ENCODE measurements at regions not wholly inside any gene's neighbourhood (a gene's known extent, or its start where the extent isn't known, plus 50 kb on each side); places are given as distances from the start of the nearest gene placed in this dataset.

GRCh38 chr17:52477824-52478699 lies 319.5 kb upstream of the CA10 start:
- FAIRE-seq (no peak), DNase-seq (peak in 1 of 2 donors; percentile 17)
- Histone ChIP-seq H3K36me3 (ENCODE audit: control insufficient read depth in 3 of 3, insufficient read depth in 2 of 3, low read depth in 1 of 3, low read length in 3 of 3) (no peaks in the 10 kb centered on the region), H3K4me3 (ENCODE audit: low read depth in 1 of 3, low read length in 3 of 3) (no peak overlapping the region), H3K27me3 (ENCODE audit: control insufficient read depth in 3 of 3, insufficient read depth in 3 of 3, low read length in 3 of 3) (no peaks in the 10 kb centered on the region), H3K27ac (ENCODE audit: low read depth in 1 of 3, low read length in 2 of 3) (no peak overlapping the region), H3K4me1 (ENCODE audit: control insufficient read depth in 3 of 3, insufficient read depth in 2 of 3, low read depth in 1 of 3, low read length in 2 of 3) (no peaks in the 10 kb centered on the region), H3K9me3 (ENCODE audit: control insufficient read depth in 2 of 2, insufficient read depth in 1 of 2, low read depth in 1 of 2, low read length in 1 of 2) (no peaks in the 10 kb centered on the region)
- WGBS, 3 donors: 55 to 74% (median 57%) methylated on average over 9 of the region's 9 CpGs

- Histone ChIP-seq H3K27me3 (ENCODE audit: control insufficient read depth in 3 of 3, insufficient read depth in 3 of 3, low read length in 3 of 3) (no peaks in the 10 kb centered on the region), H3K9me3 (ENCODE audit: control insufficient read depth in 2 of 2, insufficient read depth in 1 of 2, low read depth in 1 of 2, low read length in 1 of 2) (no peaks in the 10 kb centered on the region), H3K4me3 (ENCODE audit: low read depth in 1 of 3, low read length in 3 of 3) (no peak overlapping the region), H3K36me3 (ENCODE audit: control insufficient read depth in 3 of 3, insufficient read depth in 2 of 3, low read depth in 1 of 3, low read length in 3 of 3) (no peaks in the 10 kb centered on the region), H3K27ac (ENCODE audit: low read depth in 1 of 3, low read length in 2 of 3) (no peak overlapping the region), H3K4me1 (ENCODE audit: control insufficient read depth in 3 of 3, insufficient read depth in 2 of 3, low read depth in 1 of 3, low read length in 2 of 3) (no peaks in the 10 kb centered on the region)
- 39 to 49% (median 47%) methylated on average over 2 of the region's 2 CpGs for WGBS, 3 donors
- FAIRE-seq (no peak), DNase-seq (no peak)
Observed at GRCh38 chr17:52476638-52477313, 318.3 kb upstream of the CA10 start.

GRCh38 chr17:52470553-52470952 lies 312.0 kb upstream of the CA10 start:
- Histone ChIP-seq H3K4me1 (ENCODE audit: control insufficient read depth in 3 of 3, insufficient read depth in 2 of 3, low read depth in 1 of 3, low read length in 2 of 3) (no peaks in the 10 kb centered on the region), H3K27ac (ENCODE audit: low read depth in 1 of 3, low read length in 2 of 3) (no peak overlapping the region), H3K27me3 (ENCODE audit: control insufficient read depth in 3 of 3, insufficient read depth in 3 of 3, low read length in 3 of 3) (no peaks in the 10 kb centered on the region), H3K36me3 (ENCODE audit: control insufficient read depth in 3 of 3, insufficient read depth in 2 of 3, low read depth in 1 of 3, low read length in 3 of 3) (no peaks in the 10 kb centered on the region), H3K4me3 (ENCODE audit: low read depth in 1 of 3, low read length in 3 of 3) (no peak overlapping the region), H3K9me3 (ENCODE audit: control insufficient read depth in 2 of 2, insufficient read depth in 1 of 2, low read depth in 1 of 2, low read length in 1 of 2) (peaks cover 0 to 2% of the 10 kb centered on the region in 2 donors)
- no peak for FAIRE-seq
- DNase-seq: peak in 1 of 2 donors; percentile 9
- 91 to 96% (median 94%) methylated on average over 2 of the region's 2 CpGs for WGBS, 3 donors

- FAIRE-seq: no peak
- 63 to 70% (median 64%) methylated on average over 3 of the region's 3 CpGs for WGBS, 3 donors
Observed at GRCh38 chr17:52465407-52465806, 306.9 kb upstream of the CA10 start.

GRCh38 chr17:52451294-52451861 lies 292.9 kb upstream of the CA10 start:
- FAIRE-seq (no peak), DNase-seq (no peak)
- Histone ChIP-seq H3K9me3 (ENCODE audit: control insufficient read depth in 2 of 2, insufficient read depth in 1 of 2, low read depth in 1 of 2, low read length in 1 of 2) (no peaks in the 10 kb centered on the region), H3K36me3 (ENCODE audit: control insufficient read depth in 3 of 3, insufficient read depth in 2 of 3, low read depth in 1 of 3, low read length in 3 of 3) (no peaks in the 10 kb centered on the region), H3K4me1 (ENCODE audit: control insufficient read depth in 3 of 3, insufficient read depth in 2 of 3, low read depth in 1 of 3, low read length in 2 of 3) (no peaks in the 10 kb centered on the region), H3K4me3 (ENCODE audit: low read depth in 1 of 3, low read length in 3 of 3) (no peak overlapping the region), H3K27ac (ENCODE audit: low read depth in 1 of 3, low read length in 2 of 3) (no peak overlapping the region), H3K27me3 (ENCODE audit: control insufficient read depth in 3 of 3, insufficient read depth in 3 of 3, low read length in 3 of 3) (no peaks in the 10 kb centered on the region)

More at GRCh38 chr17:52465407-52465806, 306.9 kb upstream of the CA10 start:
- Histone ChIP-seq H3K27me3 (ENCODE audit: control insufficient read depth in 3 of 3, insufficient read depth in 3 of 3, low read length in 3 of 3) (no peaks in the 10 kb centered on the region), H3K9me3 (ENCODE audit: control insufficient read depth in 2 of 2, insufficient read depth in 1 of 2, low read depth in 1 of 2, low read length in 1 of 2) (peaks cover 0 to 5% of the 10 kb centered on the region in 2 donors), H3K4me3 (ENCODE audit: low read depth in 1 of 3, low read length in 3 of 3) (no peak overlapping the region), H3K27ac (ENCODE audit: low read depth in 1 of 3, low read length in 2 of 3) (no peak overlapping the region), H3K4me1 (ENCODE audit: control insufficient read depth in 3 of 3, insufficient read depth in 2 of 3, low read depth in 1 of 3, low read length in 2 of 3) (no peaks in the 10 kb centered on the region), H3K36me3 (ENCODE audit: control insufficient read depth in 3 of 3, insufficient read depth in 2 of 3, low read depth in 1 of 3, low read length in 3 of 3) (no peaks in the 10 kb centered on the region)
- DNase-seq: no peak

GRCh38 chr17:52442350-52442749 lies 283.8 kb upstream of the CA10 start:
- no peaks in the 10 kb centered on the region for H3K27me3 ChIP-seq (ENCODE audit: control insufficient read depth in 3 of 3, insufficient read depth in 3 of 3, low read length in 3 of 3)
- DNase-seq (no peak), FAIRE-seq (no peak)
- no peak overlapping the region for H3K4me3 ChIP-seq (ENCODE audit: low read depth in 1 of 3, low read length in 3 of 3)
- H3K4me1 ChIP-seq (ENCODE audit: control insufficient read depth in 3 of 3, insufficient read depth in 2 of 3, low read depth in 1 of 3, low read length in 2 of 3): no peaks in the 10 kb centered on the region
- H3K27ac ChIP-seq (ENCODE audit: low read depth in 1 of 3, low read length in 2 of 3): no peak overlapping the region
- H3K36me3 ChIP-seq (ENCODE audit: control insufficient read depth in 3 of 3, insufficient read depth in 2 of 3, low read depth in 1 of 3, low read length in 3 of 3): no peaks in the 10 kb centered on the region
- no peaks in the 10 kb centered on the region for H3K9me3 ChIP-seq (ENCODE audit: control insufficient read depth in 2 of 2, insufficient read depth in 1 of 2, low read depth in 1 of 2, low read length in 1 of 2)
- WGBS, 3 donors: 79 to 93% (median 83%) methylated on average over 2 of the region's 2 CpGs

GRCh38 chr17:52420555-52421078 lies 262.1 kb upstream of the CA10 start:
- Histone ChIP-seq H3K27me3 (ENCODE audit: control insufficient read depth in 3 of 3, insufficient read depth in 3 of 3, low read length in 3 of 3) (no peaks in the 10 kb centered on the region), H3K36me3 (ENCODE audit: control insufficient read depth in 3 of 3, insufficient read depth in 2 of 3, low read depth in 1 of 3, low read length in 3 of 3) (no peaks in the 10 kb centered on the region), H3K4me3 (ENCODE audit: low read depth in 1 of 3, low read length in 3 of 3) (no peak overlapping the region), H3K9me3 (ENCODE audit: control insufficient read depth in 2 of 2, insufficient read depth in 1 of 2, low read depth in 1 of 2, low read length in 1 of 2) (no peaks in the 10 kb centered on the region), H3K4me1 (ENCODE audit: control insufficient read depth in 3 of 3, insufficient read depth in 2 of 3, low read depth in 1 of 3, low read length in 2 of 3) (no peaks in the 10 kb centered on the region), H3K27ac (ENCODE audit: low read depth in 1 of 3, low read length in 2 of 3) (no peak overlapping the region)
- FAIRE-seq (no peak), DNase-seq (no peak)
- WGBS, 3 donors: 73 to 80% (median 79%) methylated on average over 2 of the region's 2 CpGs

GRCh38 chr17:52419229-52419641 lies 260.7 kb upstream of the CA10 start:
- Histone ChIP-seq H3K27ac (ENCODE audit: low read depth in 1 of 3, low read length in 2 of 3) (no peak overlapping the region), H3K4me1 (ENCODE audit: control insufficient read depth in 3 of 3, insufficient read depth in 2 of 3, low read depth in 1 of 3, low read length in 2 of 3) (no peaks in the 10 kb centered on the region), H3K4me3 (ENCODE audit: low read depth in 1 of 3, low read length in 3 of 3) (no peak overlapping the region), H3K27me3 (ENCODE audit: control insufficient read depth in 3 of 3, insufficient read depth in 3 of 3, low read length in 3 of 3) (no peaks in the 10 kb centered on the region), H3K9me3 (ENCODE audit: control insufficient read depth in 2 of 2, insufficient read depth in 1 of 2, low read depth in 1 of 2, low read length in 1 of 2) (no peaks in the 10 kb centered on the region), H3K36me3 (ENCODE audit: control insufficient read depth in 3 of 3, insufficient read depth in 2 of 3, low read depth in 1 of 3, low read length in 3 of 3) (no peaks in the 10 kb centered on the region)
- FAIRE-seq: no peak
- DNase-seq: no peak
- WGBS, 3 donors: 38 to 47% (median 42%) methylated on average over 3 of the region's 3 CpGs

Measured in small intestine (tissue), 7 donors.